Stimulated activated effector memory CD8-positive, alpha-beta T cell treated with anti-CD3 and anti-CD28 coated beads, Interleukin-12 subunit alpha, Interleukin-12 subunit beta, amount 100 ng/mL, for 72 hours (primary cell): ENCODE measurements at regions not wholly inside any gene's neighbourhood (a gene's known extent, or its start where the extent isn't known, plus 50 kb on each side); places are given as distances from the start of the nearest gene placed in this dataset.
"Not testable (repeated sequence)": the region's sequence is repeated elsewhere in the genome, so short reads cannot be mapped to it uniquely, and the experiment has no call there.

Source experiments
- ATAC-seq: fragments of 150-1000 bp; cut with Tn5 transposase; 2 replicates; pipeline ENCODE4 v1.10.0; 2021
- DNase-seq, 2 donors: peaks; one replicate each; pipeline ENCODE4 v3.0.0; 2021 to 2022; ENCODE audit warnings: low spot score in 2 of 2
- H3K27ac Mint-ChIP-seq: one replicate; pipeline ENCODE4 v1.8.0; 2022; ENCODE audit warnings: mild to moderate bottlenecking, mixed read lengths
- H3K36me3 Mint-ChIP-seq: one replicate; pipeline ENCODE4 v1.8.0; 2022; ENCODE audit warnings: mild to moderate bottlenecking, mixed read lengths
- H3K4me1 Mint-ChIP-seq: one replicate; pipeline ENCODE4 v1.8.0; 2022; ENCODE audit warnings: mixed read lengths
- H3K4me3 Mint-ChIP-seq: one replicate; pipeline ENCODE4 v1.8.0; 2022; ENCODE audit warnings: mild to moderate bottlenecking, mixed read lengths
- H3K9me3 Mint-ChIP-seq: one replicate; pipeline ENCODE4 v1.8.0; 2022; ENCODE audit warnings: mixed read lengths

GRCh38 chr5:21482522-21482921 is 1370.6 kb downstream of the CDH12 start:
- not testable (repeated sequence) for DNase-seq, H3K9me3 Mint-ChIP-seq, ATAC-seq, H3K27ac Mint-ChIP-seq, H3K4me1 Mint-ChIP-seq, H3K4me3 Mint-ChIP-seq
- peaks cover 12% of the 10 kb centered on the region for H3K36me3 Mint-ChIP-seq

GRCh38 chr5:21481320-21482270 is 1371.5 kb downstream of the CDH12 start:
- H3K4me3 Mint-ChIP-seq, H3K9me3 Mint-ChIP-seq, H3K4me1 Mint-ChIP-seq, ATAC-seq, DNase-seq: not testable (repeated sequence)
- peaks cover 12% of the 10 kb centered on the region for H3K36me3 Mint-ChIP-seq
- H3K27ac Mint-ChIP-seq, result peak overlapping the region; percentile 48

GRCh38 chr5:21480054-21480453 is 1373.1 kb downstream of the CDH12 start:
- not testable (repeated sequence) for H3K9me3 Mint-ChIP-seq, ATAC-seq, H3K27ac Mint-ChIP-seq, H3K4me1 Mint-ChIP-seq, H3K4me3 Mint-ChIP-seq, DNase-seq
- H3K36me3 Mint-ChIP-seq, result peaks cover 12% of the 10 kb centered on the region

GRCh38 chr5:21473981-21474380 is 1379.2 kb downstream of the CDH12 start:
- not testable (repeated sequence) for H3K27ac Mint-ChIP-seq, H3K4me3 Mint-ChIP-seq

GRCh38 chr5:21473436-21473835 is 1379.7 kb downstream of the CDH12 start:
- DNase-seq, H3K4me3 Mint-ChIP-seq, H3K4me1 Mint-ChIP-seq, H3K27ac Mint-ChIP-seq, ATAC-seq, H3K9me3 Mint-ChIP-seq: not testable (repeated sequence)
- H3K36me3 Mint-ChIP-seq, result peaks cover 22% of the 10 kb centered on the region

More at GRCh38 chr5:21473981-21474380, 1379.2 kb downstream of the CDH12 start:
- H3K4me1 Mint-ChIP-seq, H3K9me3 Mint-ChIP-seq, DNase-seq, ATAC-seq: not testable (repeated sequence)
- H3K36me3 Mint-ChIP-seq, result peaks cover 28% of the 10 kb centered on the region

GRCh38 chr5:21471691-21472090 is 1381.5 kb downstream of the CDH12 start:
- H3K4me3 Mint-ChIP-seq, result not testable (repeated sequence)
- H3K36me3 Mint-ChIP-seq, result peaks cover 32% of the 10 kb centered on the region

GRCh38 chr5:21469523-21470101 is 1383.5 kb downstream of the CDH12 start:
- not testable (repeated sequence) for H3K4me1 Mint-ChIP-seq, H3K27ac Mint-ChIP-seq, ATAC-seq, H3K4me3 Mint-ChIP-seq, DNase-seq, H3K9me3 Mint-ChIP-seq
- peaks cover 46% of the 10 kb centered on the region for H3K36me3 Mint-ChIP-seq

More at GRCh38 chr5:21471691-21472090, 1381.5 kb downstream of the CDH12 start:
- not testable (repeated sequence) for DNase-seq, H3K27ac Mint-ChIP-seq, ATAC-seq, H3K9me3 Mint-ChIP-seq, H3K4me1 Mint-ChIP-seq

- ATAC-seq, DNase-seq, H3K9me3 Mint-ChIP-seq, H3K4me1 Mint-ChIP-seq, H3K4me3 Mint-ChIP-seq, H3K27ac Mint-ChIP-seq: not testable (repeated sequence)
- H3K36me3 Mint-ChIP-seq, result peaks cover 64% of the 10 kb centered on the region
Measured at GRCh38 chr5:21467544-21467943, 1385.6 kb downstream of the CDH12 start.

GRCh38 chr5:21459744-21460073 is 1393.4 kb downstream of the CDH12 start:
- H3K27ac Mint-ChIP-seq, result peak overlapping the region; percentile 84
- ATAC-seq, result peak; percentile 53

GRCh38 chr5:21452449-21452848 is 1400.7 kb downstream of the CDH12 start:
- DNase-seq, result no peak
- Mint-ChIP-seq H3K36me3 (no peaks in the 10 kb centered on the region), H3K27ac (no peak overlapping the region), H3K4me3 (no peak overlapping the region), H3K9me3 (no peaks in the 10 kb centered on the region), H3K4me1 (no peaks in the 10 kb centered on the region)
- no peak for ATAC-seq

More at GRCh38 chr5:21459744-21460073, 1393.4 kb downstream of the CDH12 start:
- Mint-ChIP-seq H3K36me3 (peaks cover 32% of the 10 kb centered on the region), H3K4me3 (peak overlapping the region; percentile 80)
- DNase-seq, H3K4me1 Mint-ChIP-seq, H3K9me3 Mint-ChIP-seq: not testable (repeated sequence)

- no peak overlapping the region for H3K4me3 Mint-ChIP-seq
- ATAC-seq (no peak), DNase-seq (no peak)
- no peaks in the 10 kb centered on the region for H3K36me3 Mint-ChIP-seq
- H3K27ac Mint-ChIP-seq, result no peak overlapping the region
- H3K9me3 Mint-ChIP-seq, result no peaks in the 10 kb centered on the region
- no peaks in the 10 kb centered on the region for H3K4me1 Mint-ChIP-seq
Measured at GRCh38 chr5:21432646-21433045, 1420.5 kb downstream of the CDH12 start.

- no peak overlapping the region for H3K27ac Mint-ChIP-seq
- no peaks in the 10 kb centered on the region for H3K36me3 Mint-ChIP-seq
- no peaks in the 10 kb centered on the region for H3K4me1 Mint-ChIP-seq
- H3K4me3 Mint-ChIP-seq, result no peak overlapping the region
- DNase-seq (no peak), ATAC-seq (no peak)
- no peaks in the 10 kb centered on the region for H3K9me3 Mint-ChIP-seq
Measured at GRCh38 chr5:21424907-21425306, 1428.2 kb downstream of the CDH12 start.

- no peak overlapping the region for H3K4me3 Mint-ChIP-seq
- H3K36me3 Mint-ChIP-seq, result no peaks in the 10 kb centered on the region
- no peaks in the 10 kb centered on the region for H3K4me1 Mint-ChIP-seq
- ATAC-seq (no peak), DNase-seq (no peak)
- peaks cover 4% of the 10 kb centered on the region for H3K9me3 Mint-ChIP-seq
- no peak overlapping the region for H3K27ac Mint-ChIP-seq
Measured at GRCh38 chr5:21419383-21419782, 1431.4 kb upstream of the CDH18 start.

GRCh38 chr5:21402089-21402488 is 1414.1 kb upstream of the CDH18 start:
- not testable (repeated sequence) for H3K36me3 Mint-ChIP-seq, H3K4me1 Mint-ChIP-seq, ATAC-seq, H3K4me3 Mint-ChIP-seq, DNase-seq, H3K9me3 Mint-ChIP-seq, H3K27ac Mint-ChIP-seq

- no peak overlapping the region for H3K27ac Mint-ChIP-seq
- peaks cover 10% of the 10 kb centered on the region for H3K9me3 Mint-ChIP-seq
- DNase-seq (no peak), ATAC-seq (no peak)
- H3K4me1 Mint-ChIP-seq, result no peaks in the 10 kb centered on the region
- H3K4me3 Mint-ChIP-seq, result no peak overlapping the region
- no peaks in the 10 kb centered on the region for H3K36me3 Mint-ChIP-seq
Measured at GRCh38 chr5:21398511-21398910, 1410.5 kb upstream of the CDH18 start.

GRCh38 chr5:21397693-21398092 is 1409.7 kb upstream of the CDH18 start:
- no peak for ATAC-seq
- Mint-ChIP-seq H3K4me3 (no peak overlapping the region), H3K4me1 (no peaks in the 10 kb centered on the region), H3K27ac (no peak overlapping the region), H3K36me3 (no peaks in the 10 kb centered on the region), H3K9me3 (peaks cover 10% of the 10 kb centered on the region)
- DNase-seq, result no peak
